Coronary artery (tissue), 2 donors: ENCODE measurements at regions not wholly inside any gene's neighbourhood (a gene's known extent, or its start where the extent isn't known, plus 50 kb on each side); places are given as distances from the start of the nearest gene placed in this dataset.

Source experiments
- DNase-seq: peaks from one replicate; pipeline ENCODE4 v3.0.0-alpha.2; 2017; ENCODE audit warnings: low spot score
- H3K27ac ChIP-seq, 2 donors: fragments of 200-600 bp; sonication (generic); one replicate each; pipeline ENCODE4 v1.5.1; 2016 to 2019
- H3K4me3 ChIP-seq: fragments of 200-600 bp; sonication (generic); 2 replicates; pipeline ENCODE4 v1.5.1; 2016; ENCODE audit warnings: mild to moderate bottlenecking, moderate library complexity
- TF ChIP-seq, protein P1 (sequence below): fragments of 200-600 bp; sonication (generic); IDR thresholded peaks from one replicate; pipeline ENCODE4 v1.5.1; 2019; ENCODE audit warnings: antibody characterized with exemption

DNA sequence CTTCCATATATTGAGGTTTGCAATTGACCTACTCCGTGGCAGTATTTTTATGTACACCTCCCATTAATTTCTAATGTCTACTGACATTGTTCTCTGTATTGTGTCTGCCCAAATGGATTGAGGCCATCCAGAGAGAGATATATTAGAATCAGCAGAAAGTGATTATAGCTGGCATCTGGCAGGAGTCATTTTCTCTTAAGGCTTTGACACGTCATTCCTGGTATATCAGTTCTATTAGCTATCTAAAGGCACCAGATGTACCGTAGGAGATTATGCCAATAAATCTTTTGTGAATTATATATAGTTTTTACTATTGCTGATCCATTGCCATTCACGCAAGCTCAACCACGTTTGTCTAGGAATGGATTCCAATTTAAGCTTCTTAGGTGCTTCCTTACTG, 1026.4 kb upstream of the IGFBP7 start:
- Histone ChIP-seq H3K4me3 (no peak overlapping the region), H3K27ac (no peak overlapping the region)
- TF ChIP-seq, protein P1, sequence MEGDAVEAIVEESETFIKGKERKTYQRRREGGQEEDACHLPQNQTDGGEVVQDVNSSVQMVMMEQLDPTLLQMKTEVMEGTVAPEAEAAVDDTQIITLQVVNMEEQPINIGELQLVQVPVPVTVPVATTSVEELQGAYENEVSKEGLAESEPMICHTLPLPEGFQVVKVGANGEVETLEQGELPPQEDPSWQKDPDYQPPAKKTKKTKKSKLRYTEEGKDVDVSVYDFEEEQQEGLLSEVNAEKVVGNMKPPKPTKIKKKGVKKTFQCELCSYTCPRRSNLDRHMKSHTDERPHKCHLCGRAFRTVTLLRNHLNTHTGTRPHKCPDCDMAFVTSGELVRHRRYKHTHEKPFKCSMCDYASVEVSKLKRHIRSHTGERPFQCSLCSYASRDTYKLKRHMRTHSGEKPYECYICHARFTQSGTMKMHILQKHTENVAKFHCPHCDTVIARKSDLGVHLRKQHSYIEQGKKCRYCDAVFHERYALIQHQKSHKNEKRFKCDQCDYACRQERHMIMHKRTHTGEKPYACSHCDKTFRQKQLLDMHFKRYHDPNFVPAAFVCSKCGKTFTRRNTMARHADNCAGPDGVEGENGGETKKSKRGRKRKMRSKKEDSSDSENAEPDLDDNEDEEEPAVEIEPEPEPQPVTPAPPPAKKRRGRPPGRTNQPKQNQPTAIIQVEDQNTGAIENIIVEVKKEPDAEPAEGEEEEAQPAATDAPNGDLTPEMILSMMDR, result no peak
- no peak for DNase-seq

- H3K27ac ChIP-seq, result no peak overlapping the region
- TF ChIP-seq, protein P1, result no peak
- no peak overlapping the region for H3K4me3 ChIP-seq
- DNase-seq, result no peak
Observed at GRCh38 chr4:58127680-58128079, 1017.5 kb upstream of the IGFBP7 start.

- TF ChIP-seq, protein P1, result no peak
- DNase-seq, result no peak
- Histone ChIP-seq H3K27ac (no peak overlapping the region), H3K4me3 (no peak overlapping the region)
Observed at GRCh38 chr4:58119298-58119697, 1009.1 kb upstream of the IGFBP7 start.

DNA sequence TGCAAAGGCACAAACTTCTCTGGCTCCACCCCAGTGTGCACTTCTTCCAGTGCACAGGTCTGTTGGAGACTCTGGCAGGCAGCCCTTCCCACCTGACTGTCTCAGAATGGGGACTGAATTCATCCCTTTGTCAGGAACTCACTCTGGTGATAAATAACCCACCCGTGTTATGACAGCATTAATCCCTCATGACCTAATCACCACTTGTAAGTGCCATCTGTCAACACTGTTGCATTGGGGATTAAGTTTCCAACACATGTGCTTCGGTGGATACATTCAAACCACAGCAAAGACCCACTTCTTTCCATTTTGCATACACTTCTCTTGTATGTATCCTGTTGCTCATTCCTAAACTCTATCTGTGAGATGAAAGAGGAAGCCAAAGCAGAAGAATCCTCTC, 1002.9 kb upstream of the IGFBP7 start:
- H3K27ac ChIP-seq, result no peak overlapping the region
- H3K4me3 ChIP-seq, result no peak overlapping the region
- DNase-seq, result no peak
- TF ChIP-seq, protein P1, result no peak

- Histone ChIP-seq H3K4me3 (no peak overlapping the region), H3K27ac (no peak overlapping the region)
- TF ChIP-seq, protein P1, result no peak
- DNase-seq, result no peak
Observed at GRCh38 chr4:58111818-58112217, 1001.6 kb upstream of the IGFBP7 start.

DNA sequence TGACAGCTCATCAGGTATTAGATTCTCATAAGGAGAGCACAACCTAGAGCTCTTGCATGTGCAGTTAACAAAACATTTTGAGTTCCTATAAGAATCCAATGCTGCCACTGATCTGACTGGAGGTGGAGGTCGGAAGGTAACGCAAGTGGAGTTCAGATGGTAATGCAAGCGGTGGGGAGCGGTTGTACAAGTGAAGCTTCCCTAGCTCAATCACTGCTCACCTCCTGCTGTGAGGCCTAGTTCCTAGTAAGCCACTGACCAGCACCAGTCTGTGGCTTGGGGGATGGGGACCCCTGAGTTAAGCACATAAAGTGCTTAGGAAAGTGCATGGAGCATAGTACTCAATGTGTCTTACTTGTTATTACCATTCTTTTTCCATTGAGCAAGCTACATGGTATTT, 983.2 kb upstream of the IGFBP7 start:
- H3K27ac ChIP-seq, result no peak overlapping the region
- no peak overlapping the region for H3K4me3 ChIP-seq
- TF ChIP-seq, protein P1, result no peak
- DNase-seq, result no peak

DNA sequence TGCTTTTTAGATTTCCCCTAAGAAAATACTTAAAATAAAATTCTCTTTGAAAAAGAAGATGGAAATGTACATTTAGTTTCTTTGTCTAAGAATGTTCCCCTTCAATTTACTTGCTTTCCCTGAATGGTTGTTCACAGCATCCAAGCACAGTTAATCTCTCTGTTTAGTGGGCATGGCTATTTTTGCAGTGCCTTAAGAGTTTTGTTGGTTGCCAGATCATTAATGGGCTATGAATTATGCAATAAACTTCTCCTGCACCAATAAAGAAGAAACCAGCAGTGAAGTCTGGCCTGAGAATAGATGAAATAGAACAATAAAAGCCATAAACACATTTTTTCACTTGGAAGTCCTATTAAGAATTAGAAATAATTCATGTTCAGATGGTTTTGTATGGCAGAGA, 980.4 kb upstream of the IGFBP7 start:
- H3K4me3 ChIP-seq, result no peak overlapping the region
- TF ChIP-seq, protein P1, result no peak
- no peak overlapping the region for H3K27ac ChIP-seq
- DNase-seq, result no peak
